ENCODE measurements at regions not wholly inside any gene's neighbourhood (a gene's known extent, or its start where the extent isn't known, plus 50 kb on each side); places are given as distances from the start of the nearest gene placed in this dataset.

DNA sequence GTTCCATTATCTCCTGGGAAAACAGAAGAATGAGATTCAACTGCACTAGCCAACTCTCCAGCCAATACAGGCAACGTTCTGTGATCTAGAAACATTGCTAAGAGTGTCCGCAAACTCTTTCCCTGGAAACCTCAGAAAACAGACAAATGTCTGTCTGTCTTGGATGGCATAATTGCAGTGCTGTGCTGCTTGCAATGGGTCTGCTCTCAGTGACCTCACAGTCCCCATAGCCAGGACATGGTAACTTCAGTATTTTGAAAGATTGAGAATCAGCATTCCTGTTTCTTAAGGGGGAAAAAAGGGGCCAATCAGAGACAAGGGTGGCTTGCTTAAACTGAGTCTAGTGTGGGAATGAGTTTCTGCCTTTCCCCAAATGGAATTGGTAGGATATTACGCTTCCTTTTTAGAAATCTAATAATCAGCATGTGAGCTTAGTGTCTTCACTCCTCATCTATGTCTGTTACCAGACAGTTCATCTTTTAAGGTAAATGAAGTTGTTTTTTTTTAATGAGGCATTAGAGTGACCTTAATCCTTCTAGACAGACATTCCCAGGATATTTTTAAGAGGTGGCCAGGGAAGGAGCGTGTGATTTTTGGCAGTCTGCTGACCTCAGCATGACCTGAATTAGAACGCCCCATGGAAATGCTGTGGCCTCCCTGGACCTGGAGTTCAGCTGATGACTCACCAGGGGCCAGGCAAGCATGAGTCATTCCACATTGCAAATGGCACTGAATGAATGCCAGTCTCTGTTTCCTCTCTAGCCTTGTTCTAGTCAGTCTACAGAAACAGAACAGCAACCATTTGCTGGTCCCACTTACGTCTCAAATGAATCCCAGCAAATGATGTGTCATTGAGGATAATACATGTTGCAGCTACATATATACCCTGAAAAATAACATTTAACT, 210.2 kb upstream of the ACTBL2 start:
- peak; percentile 56 for DNase-seq
- intact Hi-C loops (cut with micrococcal nuclease) = no loop called here
- peaks cover 55% of the 10 kb centered on the region for H3K4me1 ChIP-seq
- TF ChIP-seq, protein P1, sequence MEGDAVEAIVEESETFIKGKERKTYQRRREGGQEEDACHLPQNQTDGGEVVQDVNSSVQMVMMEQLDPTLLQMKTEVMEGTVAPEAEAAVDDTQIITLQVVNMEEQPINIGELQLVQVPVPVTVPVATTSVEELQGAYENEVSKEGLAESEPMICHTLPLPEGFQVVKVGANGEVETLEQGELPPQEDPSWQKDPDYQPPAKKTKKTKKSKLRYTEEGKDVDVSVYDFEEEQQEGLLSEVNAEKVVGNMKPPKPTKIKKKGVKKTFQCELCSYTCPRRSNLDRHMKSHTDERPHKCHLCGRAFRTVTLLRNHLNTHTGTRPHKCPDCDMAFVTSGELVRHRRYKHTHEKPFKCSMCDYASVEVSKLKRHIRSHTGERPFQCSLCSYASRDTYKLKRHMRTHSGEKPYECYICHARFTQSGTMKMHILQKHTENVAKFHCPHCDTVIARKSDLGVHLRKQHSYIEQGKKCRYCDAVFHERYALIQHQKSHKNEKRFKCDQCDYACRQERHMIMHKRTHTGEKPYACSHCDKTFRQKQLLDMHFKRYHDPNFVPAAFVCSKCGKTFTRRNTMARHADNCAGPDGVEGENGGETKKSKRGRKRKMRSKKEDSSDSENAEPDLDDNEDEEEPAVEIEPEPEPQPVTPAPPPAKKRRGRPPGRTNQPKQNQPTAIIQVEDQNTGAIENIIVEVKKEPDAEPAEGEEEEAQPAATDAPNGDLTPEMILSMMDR (IDR thresholded peaks at IDR 0.05; ENCODE audit: borderline replicate concordance) = no peak
- H3K27ac ChIP-seq (replicated peaks) = peak overlapping the region; percentile 84
- H3K36me3 ChIP-seq = no peaks in the 10 kb centered on the region
- H3K4me3 ChIP-seq = peak overlapping the region; percentile 1
- no peaks in the 10 kb centered on the region for H3K9me3 ChIP-seq (replicated peaks)
- H3K27me3 ChIP-seq (ENCODE audit: low read depth) = no peaks in the 10 kb centered on the region

DNA sequence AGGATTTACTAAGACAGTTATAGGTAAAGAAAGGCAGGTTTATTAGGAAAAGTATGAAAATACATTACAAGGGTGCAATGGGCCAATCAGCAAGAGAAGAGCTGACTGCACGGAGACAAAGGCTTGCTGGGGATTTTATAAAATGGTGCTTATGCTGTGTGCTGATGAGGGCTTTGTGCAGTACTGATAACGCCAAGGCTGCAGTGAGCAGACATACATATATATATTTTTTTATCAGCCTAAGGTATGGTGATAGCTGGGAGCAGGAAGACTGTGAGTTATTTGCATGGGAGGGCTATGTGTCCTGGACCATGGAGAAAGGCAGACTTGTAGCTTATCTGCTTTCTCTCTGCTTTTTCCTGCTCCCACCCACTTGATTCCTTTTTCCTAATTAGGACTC, 208.1 kb upstream of the ACTBL2 start:
- H3K4me3 ChIP-seq = no peak overlapping the region
- H3K27ac ChIP-seq (replicated peaks) = no peak overlapping the region
- no peak for DNase-seq
- intact Hi-C loops (cut with micrococcal nuclease) = no loop called here
- H3K36me3 ChIP-seq = no peaks in the 10 kb centered on the region
- peaks cover 35% of the 10 kb centered on the region for H3K4me1 ChIP-seq
- no peaks in the 10 kb centered on the region for H3K27me3 ChIP-seq (ENCODE audit: low read depth)
- TF ChIP-seq, protein P1 (IDR thresholded peaks at IDR 0.05; ENCODE audit: borderline replicate concordance) = no peak
- H3K9me3 ChIP-seq (replicated peaks) = no peaks in the 10 kb centered on the region

DNA sequence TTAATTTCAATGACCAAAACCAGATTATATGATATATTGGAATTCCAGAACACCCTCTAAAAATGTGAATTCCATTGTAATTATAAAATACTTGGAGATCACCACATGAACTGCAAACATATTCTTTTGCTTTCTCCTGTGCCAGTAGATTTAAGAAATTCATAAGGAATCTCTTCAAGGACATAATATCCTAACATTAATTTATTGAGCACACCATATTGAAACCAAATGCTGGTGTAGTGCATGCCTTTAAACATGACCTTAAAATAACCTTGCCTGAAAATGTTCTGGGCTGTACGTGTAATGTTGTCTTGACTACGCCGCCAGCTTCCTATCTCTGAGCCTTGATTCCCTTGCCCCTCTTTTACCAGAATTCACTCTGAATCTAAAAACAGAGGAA, 205.0 kb upstream of the ACTBL2 start:
- intact Hi-C loops (cut with micrococcal nuclease) = no loop called here
- Histone ChIP-seq H3K36me3 (no peaks in the 10 kb centered on the region), H3K27me3 (ENCODE audit: low read depth) (no peaks in the 10 kb centered on the region), H3K4me1 (peaks cover 14% of the 10 kb centered on the region), H3K27ac (replicated peaks) (no peak overlapping the region), H3K4me3 (no peak overlapping the region), H3K9me3 (replicated peaks) (no peaks in the 10 kb centered on the region)
- DNase-seq = no peak
- TF ChIP-seq, protein P1 (IDR thresholded peaks at IDR 0.05; ENCODE audit: borderline replicate concordance) = no peak

DNA sequence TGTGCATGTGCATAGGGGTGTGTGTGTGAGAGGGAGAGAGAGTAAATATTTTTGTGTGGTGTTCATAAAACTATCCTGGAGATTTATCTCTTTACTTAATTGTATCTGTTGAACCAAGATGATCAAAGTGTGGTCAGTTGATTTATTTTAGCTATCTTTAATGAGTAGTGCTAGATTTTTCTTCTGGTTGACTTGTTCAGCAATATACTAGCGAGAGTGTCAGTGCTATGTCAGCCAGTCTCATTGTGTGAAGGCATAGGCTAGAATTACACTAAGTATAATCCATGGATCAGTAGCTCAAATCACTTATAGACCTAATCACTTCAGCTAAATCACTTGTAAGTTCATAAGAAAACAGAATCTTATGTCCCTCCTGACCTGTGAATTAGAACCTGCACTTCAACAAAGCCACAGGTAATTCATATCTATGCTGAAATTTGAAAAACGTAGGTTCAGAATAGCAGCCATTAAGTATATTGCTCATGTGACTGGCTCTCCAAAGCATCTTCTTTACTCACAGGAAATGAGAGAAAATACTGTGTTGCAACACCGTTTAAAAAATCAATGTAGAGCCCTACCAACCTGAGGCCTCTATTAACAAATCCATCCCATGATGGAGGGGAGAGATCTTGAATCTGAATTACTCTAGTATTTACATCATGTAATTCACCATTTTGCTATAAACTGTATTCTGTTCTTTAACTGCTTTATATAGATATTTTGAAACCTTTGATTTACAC, 203.1 kb upstream of the ACTBL2 start:
- Histone ChIP-seq H3K27me3 (ENCODE audit: low read depth) (no peaks in the 10 kb centered on the region), H3K4me1 (peaks cover 10% of the 10 kb centered on the region), H3K4me3 (no peak overlapping the region), H3K36me3 (no peaks in the 10 kb centered on the region), H3K27ac (replicated peaks) (no peak overlapping the region), H3K9me3 (replicated peaks) (no peaks in the 10 kb centered on the region)
- TF ChIP-seq, protein P1 (IDR thresholded peaks at IDR 0.05; ENCODE audit: borderline replicate concordance) = no peak
- intact Hi-C loops (cut with micrococcal nuclease) = no loop called here
- no peak for DNase-seq

DNA sequence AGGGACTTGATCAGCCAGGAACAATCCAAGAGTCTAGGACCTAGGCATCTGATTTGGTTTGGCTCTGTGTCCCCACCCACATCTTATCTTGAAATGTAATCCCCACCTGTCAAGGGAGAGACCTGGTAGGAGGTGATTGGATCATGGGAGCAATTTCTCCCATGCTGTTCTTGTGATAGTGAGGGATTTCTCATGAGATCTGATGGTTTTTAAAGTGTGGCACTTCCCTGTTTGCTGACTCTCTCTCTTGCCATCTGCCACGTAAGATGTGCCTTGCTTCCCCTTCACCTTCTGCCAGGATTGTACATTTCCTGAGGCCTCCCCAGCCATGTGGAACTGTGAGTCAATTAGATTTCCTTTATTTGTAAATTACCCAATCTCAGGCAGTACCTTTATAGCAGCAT, 201.7 kb upstream of the ACTBL2 start:
- Histone ChIP-seq H3K9me3 (replicated peaks) (no peaks in the 10 kb centered on the region), H3K4me3 (no peak overlapping the region)
- DNase-seq = no peak

More for the DNA sequence above, 201.7 kb upstream of the ACTBL2 start:
- intact Hi-C loops (cut with micrococcal nuclease) = no loop called here
- TF ChIP-seq, protein P1 (IDR thresholded peaks at IDR 0.05; ENCODE audit: borderline replicate concordance) = no peak
- Histone ChIP-seq H3K27ac (replicated peaks) (no peak overlapping the region), H3K4me1 (peaks cover 10% of the 10 kb centered on the region), H3K27me3 (ENCODE audit: low read depth) (no peaks in the 10 kb centered on the region), H3K36me3 (no peaks in the 10 kb centered on the region)
